GM06990 (cell line): ENCODE measurements at regions not wholly inside any gene's neighbourhood (a gene's known extent, or its start where the extent isn't known, plus 50 kb on each side); places are given as distances from the start of the nearest gene placed in this dataset.

ENCODE experiments used
- DNase-seq: peaks from one replicate; pipeline ENCODE4 v3.0.0-alpha.2; 2011; ENCODE audit not compliant: insufficient read length; ENCODE audit errors: extremely low read depth
- H3K27me3 ChIP-seq: replicated peaks from 2 replicates; pipeline ENCODE4 v1.6.0; 2011; ENCODE audit warnings: low read length; ENCODE audit not compliant: control insufficient read depth, insufficient read depth
- H3K36me3 ChIP-seq: 2 replicates; pipeline ENCODE4 v1.5.1; 2011; ENCODE audit warnings: low read length; ENCODE audit not compliant: control insufficient read depth, insufficient read depth
- H3K4me3 ChIP-seq: replicated peaks from 2 replicates; pipeline ENCODE4 v1.5.1; 2011; ENCODE audit warnings: low read depth, mild to moderate bottlenecking, control low read depth, low read length
- TF ChIP-seq, protein P1 (sequence below): IDR thresholded peaks from 2 replicates; pipeline ENCODE4 v1.5.1; 2011; ENCODE audit warnings: low read length, control low read depth, mild to moderate bottlenecking, inconsistent platforms; ENCODE audit not compliant: insufficient read depth, poor library complexity, severe bottlenecking

DNA sequence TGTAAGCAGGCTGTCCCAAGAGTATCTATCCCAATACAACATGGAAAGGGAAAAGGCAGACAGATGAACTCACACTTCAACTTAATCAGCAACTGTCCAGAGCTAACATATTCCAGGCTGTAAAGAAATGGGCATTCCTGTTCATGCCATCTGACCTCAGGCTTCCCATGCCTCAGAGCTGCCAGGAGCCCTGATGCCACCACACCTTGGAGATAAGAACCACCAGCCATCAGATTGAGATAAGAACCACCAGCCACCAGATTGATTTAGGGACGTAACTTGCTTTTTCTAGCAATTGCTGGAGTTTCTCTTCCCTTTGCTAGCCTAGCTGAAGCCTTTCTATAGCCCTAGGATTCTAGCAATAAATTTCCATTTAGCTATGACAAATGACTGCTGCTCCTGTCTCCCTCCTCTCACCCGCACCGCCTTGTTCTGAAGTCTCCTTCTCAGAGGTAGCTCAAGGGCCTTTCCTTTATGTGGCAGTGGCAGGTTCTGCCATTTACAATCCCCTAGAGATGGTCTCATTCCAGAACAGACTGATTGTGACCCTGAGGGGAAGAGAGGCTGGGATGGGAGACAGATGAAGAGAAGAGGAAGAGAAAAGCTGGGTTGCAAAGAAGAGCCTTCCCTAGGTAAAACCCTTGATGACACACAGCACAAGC lies 88.0 kb upstream of the CTTNBP2NL start:
- Histone ChIP-seq H3K27me3 (no peaks in the 10 kb centered on the region; the same call in 1 of the 2 replicates), H3K36me3 (no peaks in the 10 kb centered on the region), H3K4me3 (no peak overlapping the region)
- TF ChIP-seq, protein P1, sequence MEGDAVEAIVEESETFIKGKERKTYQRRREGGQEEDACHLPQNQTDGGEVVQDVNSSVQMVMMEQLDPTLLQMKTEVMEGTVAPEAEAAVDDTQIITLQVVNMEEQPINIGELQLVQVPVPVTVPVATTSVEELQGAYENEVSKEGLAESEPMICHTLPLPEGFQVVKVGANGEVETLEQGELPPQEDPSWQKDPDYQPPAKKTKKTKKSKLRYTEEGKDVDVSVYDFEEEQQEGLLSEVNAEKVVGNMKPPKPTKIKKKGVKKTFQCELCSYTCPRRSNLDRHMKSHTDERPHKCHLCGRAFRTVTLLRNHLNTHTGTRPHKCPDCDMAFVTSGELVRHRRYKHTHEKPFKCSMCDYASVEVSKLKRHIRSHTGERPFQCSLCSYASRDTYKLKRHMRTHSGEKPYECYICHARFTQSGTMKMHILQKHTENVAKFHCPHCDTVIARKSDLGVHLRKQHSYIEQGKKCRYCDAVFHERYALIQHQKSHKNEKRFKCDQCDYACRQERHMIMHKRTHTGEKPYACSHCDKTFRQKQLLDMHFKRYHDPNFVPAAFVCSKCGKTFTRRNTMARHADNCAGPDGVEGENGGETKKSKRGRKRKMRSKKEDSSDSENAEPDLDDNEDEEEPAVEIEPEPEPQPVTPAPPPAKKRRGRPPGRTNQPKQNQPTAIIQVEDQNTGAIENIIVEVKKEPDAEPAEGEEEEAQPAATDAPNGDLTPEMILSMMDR = no peak
- DNase-seq = no peak

DNA sequence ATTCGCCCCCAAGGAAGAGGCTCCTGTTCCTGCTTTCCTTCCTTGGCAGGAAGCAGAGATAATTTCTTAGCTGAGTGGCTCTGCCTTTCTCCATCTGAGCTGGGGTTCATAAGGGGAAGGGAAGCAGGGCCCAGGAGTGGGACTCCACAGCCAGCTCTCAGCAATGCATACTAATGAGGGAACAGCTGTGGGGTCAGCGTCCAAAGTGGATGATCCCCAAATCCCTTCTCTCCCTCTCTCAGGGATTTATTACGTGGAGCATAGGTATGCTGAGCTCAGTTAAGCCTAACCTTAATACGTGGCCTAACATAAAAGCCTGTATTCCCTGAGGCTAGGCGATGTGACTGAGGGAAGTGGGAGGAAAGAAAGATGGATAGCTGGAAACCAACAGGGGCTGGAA lies 87.3 kb upstream of the CTTNBP2NL start:
- TF ChIP-seq, protein P1 = no peak
- DNase-seq = no peak
- no peak overlapping the region for H3K4me3 ChIP-seq
- H3K27me3 ChIP-seq = no peaks in the 10 kb centered on the region; the same call in 1 of the 2 replicates
- no peaks in the 10 kb centered on the region for H3K36me3 ChIP-seq

DNA sequence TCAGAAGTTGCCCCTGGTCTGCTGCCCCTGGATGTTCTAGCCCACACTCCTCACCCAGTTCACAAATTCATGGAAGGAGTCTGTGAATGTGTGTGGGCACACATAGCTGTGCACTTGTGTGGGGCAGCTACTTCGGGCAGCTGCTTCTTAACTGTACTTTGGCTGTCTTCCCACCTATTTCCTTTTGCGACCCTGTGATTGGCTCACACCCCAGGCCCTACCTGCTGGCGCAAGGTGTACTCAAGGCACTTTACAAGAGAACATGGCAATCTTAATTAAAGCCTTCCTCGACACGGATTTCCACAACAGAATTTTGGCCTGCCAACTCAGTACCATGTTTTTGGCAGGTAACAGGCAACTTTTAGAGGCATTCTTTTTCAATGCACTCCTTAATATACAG lies 86.5 kb upstream of the CTTNBP2NL start:
- TF ChIP-seq, protein P1 = no peak
- Histone ChIP-seq H3K4me3 (no peak overlapping the region), H3K36me3 (no peaks in the 10 kb centered on the region), H3K27me3 (no peaks in the 10 kb centered on the region; the same call in 1 of the 2 replicates)
- DNase-seq = no peak

DNA sequence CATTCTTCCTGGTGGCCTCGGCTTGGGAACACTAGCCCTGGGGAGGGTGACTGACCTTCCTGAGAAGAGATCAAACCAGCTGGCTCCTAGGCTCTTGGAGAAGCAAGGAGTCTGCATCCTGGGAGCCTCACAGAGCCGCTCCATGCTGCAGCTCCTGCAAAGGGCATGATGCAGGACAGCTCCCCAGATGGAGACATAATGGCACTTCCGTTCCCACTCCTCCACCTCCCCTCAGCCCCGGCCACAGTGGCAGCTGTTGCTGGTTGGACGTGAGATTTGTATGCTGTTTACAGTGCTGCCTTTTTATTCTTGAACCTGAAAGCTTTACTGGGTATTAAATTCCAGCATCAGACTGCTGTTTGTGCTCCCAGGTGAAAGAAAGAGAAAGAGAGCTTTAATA lies 83.7 kb upstream of the CTTNBP2NL start:
- no peak overlapping the region for H3K4me3 ChIP-seq
- no peak for DNase-seq
- no peaks in the 10 kb centered on the region for H3K36me3 ChIP-seq
- TF ChIP-seq, protein P1 = no peak
- no peaks in the 10 kb centered on the region; the same call in 1 of the 2 replicates for H3K27me3 ChIP-seq

DNA sequence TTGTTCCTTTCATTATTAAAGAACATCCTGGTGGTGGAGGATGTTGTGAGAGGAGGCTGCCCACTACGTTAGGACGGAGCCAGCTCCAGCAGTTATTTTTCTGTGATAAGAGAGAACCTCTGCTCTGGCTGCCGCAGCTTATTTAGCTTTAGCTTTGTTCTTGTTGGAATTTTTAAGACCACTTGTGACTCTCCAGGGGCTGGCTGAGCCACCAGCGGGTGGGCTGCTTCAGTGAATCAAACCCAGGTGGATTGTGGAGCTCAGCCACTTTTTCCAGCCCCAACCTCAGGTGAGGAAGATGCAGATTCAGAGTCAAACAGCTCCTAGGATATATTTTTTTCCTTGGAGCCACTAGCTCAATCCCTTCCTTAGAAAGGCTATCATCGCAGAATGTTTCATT lies 83.1 kb upstream of the CTTNBP2NL start:
- TF ChIP-seq, protein P1 = no peak
- Histone ChIP-seq H3K4me3 (no peak overlapping the region), H3K27me3 (no peaks in the 10 kb centered on the region; the same call in 1 of the 2 replicates), H3K36me3 (no peaks in the 10 kb centered on the region)
- no peak for DNase-seq
